ENCODE measurements at regions not wholly inside any gene's neighbourhood (a gene's known extent, or its start where the extent isn't known, plus 50 kb on each side); places are given as distances from the start of the nearest gene placed in this dataset.

DNA sequence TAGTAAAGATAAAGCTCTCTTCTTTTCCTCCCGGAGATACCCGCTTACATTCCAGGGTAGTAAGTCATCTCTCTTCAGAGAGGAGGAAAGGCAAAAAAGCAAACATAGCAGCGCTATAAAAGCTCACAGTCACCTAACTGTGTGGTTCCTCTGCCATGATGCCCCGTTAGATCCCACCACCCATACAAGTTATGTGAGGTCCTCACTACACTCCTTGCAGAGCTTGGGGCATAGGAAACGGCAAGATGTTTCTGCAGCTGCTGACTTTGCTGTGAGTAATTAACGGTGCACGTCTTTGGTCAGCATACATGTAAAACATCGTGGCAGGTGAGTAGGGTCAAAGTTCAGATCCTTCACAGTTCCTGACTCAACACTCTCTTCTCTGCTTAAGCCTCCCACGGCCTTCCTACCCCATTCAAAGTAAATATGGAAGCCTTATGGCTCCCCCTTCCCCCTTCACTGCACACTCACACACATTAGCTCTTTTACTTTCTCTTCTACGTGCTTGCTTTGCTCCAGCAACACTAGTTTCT lies 218.9 kb downstream of the DIRAS2 start:
- no peak for TF ChIP-seq CTCF (IDR thresholded peaks at IDR 0.05; ENCODE audit: extremely low read depth, low read depth, low read length)
- Histone ChIP-seq H2AFZ (ENCODE audit: low read length) (no peak overlapping the region), H3K9me3 (ENCODE audit: low read depth, low read length) (peaks cover 2% of the 10 kb centered on the region), H3K36me3 (ENCODE audit: insufficient read depth, low read length) (no peaks in the 10 kb centered on the region), H3K27ac (ENCODE audit: low read depth, low read length) (no peak overlapping the region), H3K4me3 (ENCODE audit: insufficient read depth, low read length) (no peak overlapping the region), H3K4me1 (ENCODE audit: insufficient read depth, low read length) (no peaks in the 10 kb centered on the region), H4K20me1 (ENCODE audit: insufficient read depth, low read length) (no peaks in the 10 kb centered on the region), H3K27me3 (ENCODE audit: insufficient read depth, low read length) (no peaks in the 10 kb centered on the region), H3K4me2 (ENCODE audit: insufficient read depth, low read length) (no peak overlapping the region), H3K79me2 (ENCODE audit: insufficient read depth, low read length) (no peaks in the 10 kb centered on the region)
- DNase-seq (ENCODE audit: insufficient read length, low spot score, missing footprints), result no peak

GRCh38 chr9:90428517-90428916 lies 214.1 kb downstream of the DIRAS2 start:
- H3K27me3 ChIP-seq (ENCODE audit: insufficient read depth, low read length), result no peaks in the 10 kb centered on the region
- H3K79me2 ChIP-seq (ENCODE audit: insufficient read depth, low read length), result no peaks in the 10 kb centered on the region
- no peaks in the 10 kb centered on the region for H4K20me1 ChIP-seq (ENCODE audit: insufficient read depth, low read length)
- no peaks in the 10 kb centered on the region for H3K4me1 ChIP-seq (ENCODE audit: insufficient read depth, low read length)
- no peaks in the 10 kb centered on the region for H3K36me3 ChIP-seq (ENCODE audit: insufficient read depth, low read length)
- no peak overlapping the region for H3K4me3 ChIP-seq (ENCODE audit: insufficient read depth, low read length)
- H3K27ac ChIP-seq (ENCODE audit: low read depth, low read length), result no peak overlapping the region
- no peak overlapping the region for H3K4me2 ChIP-seq (ENCODE audit: insufficient read depth, low read length)
- no peak for DNase-seq (ENCODE audit: insufficient read length, low spot score, missing footprints)
- TF ChIP-seq CTCF (IDR thresholded peaks at IDR 0.05; ENCODE audit: extremely low read depth, low read depth, low read length), result no peak
- H2AFZ ChIP-seq (ENCODE audit: low read length), result no peak overlapping the region
- no peaks in the 10 kb centered on the region for H3K9me3 ChIP-seq (ENCODE audit: low read depth, low read length)

GRCh38 chr9:90432951-90433350 lies 209.7 kb downstream of the DIRAS2 start:
- H3K4me1 ChIP-seq (ENCODE audit: insufficient read depth, low read length), result no peaks in the 10 kb centered on the region
- H3K4me3 ChIP-seq (ENCODE audit: insufficient read depth, low read length), result no peak overlapping the region
- no peak overlapping the region for H3K4me2 ChIP-seq (ENCODE audit: insufficient read depth, low read length)
- H3K79me2 ChIP-seq (ENCODE audit: insufficient read depth, low read length), result no peaks in the 10 kb centered on the region
- H3K27me3 ChIP-seq (ENCODE audit: insufficient read depth, low read length), result no peaks in the 10 kb centered on the region
- DNase-seq (ENCODE audit: insufficient read length, low spot score, missing footprints), result no peak
- H3K9me3 ChIP-seq (ENCODE audit: low read depth, low read length), result peaks cover 2% of the 10 kb centered on the region
- H4K20me1 ChIP-seq (ENCODE audit: insufficient read depth, low read length), result no peaks in the 10 kb centered on the region
- H2AFZ ChIP-seq (ENCODE audit: low read length), result no peak overlapping the region
- no peak overlapping the region for H3K27ac ChIP-seq (ENCODE audit: low read depth, low read length)
- TF ChIP-seq CTCF (IDR thresholded peaks at IDR 0.05; ENCODE audit: extremely low read depth, low read depth, low read length), result no peak
- no peaks in the 10 kb centered on the region for H3K36me3 ChIP-seq (ENCODE audit: insufficient read depth, low read length)

- Histone ChIP-seq H2AFZ (ENCODE audit: low read length) (no peak overlapping the region), H4K20me1 (ENCODE audit: insufficient read depth, low read length) (no peaks in the 10 kb centered on the region), H3K27me3 (ENCODE audit: insufficient read depth, low read length) (no peaks in the 10 kb centered on the region), H3K4me2 (ENCODE audit: insufficient read depth, low read length) (no peak overlapping the region), H3K36me3 (ENCODE audit: insufficient read depth, low read length) (no peaks in the 10 kb centered on the region), H3K27ac (ENCODE audit: low read depth, low read length) (no peak overlapping the region), H3K4me3 (ENCODE audit: insufficient read depth, low read length) (no peak overlapping the region), H3K4me1 (ENCODE audit: insufficient read depth, low read length) (no peaks in the 10 kb centered on the region), H3K79me2 (ENCODE audit: insufficient read depth, low read length) (no peaks in the 10 kb centered on the region), H3K9me3 (ENCODE audit: low read depth, low read length) (peaks cover 2% of the 10 kb centered on the region)
- no peak for TF ChIP-seq CTCF (IDR thresholded peaks at IDR 0.05; ENCODE audit: extremely low read depth, low read depth, low read length)
- DNase-seq (ENCODE audit: insufficient read length, low spot score, missing footprints), result no peak
Measured at GRCh38 chr9:90433398-90433941, 209.2 kb downstream of the DIRAS2 start.
